ENCODE measurements at regions not wholly inside any gene's neighbourhood (a gene's known extent, or its start where the extent isn't known, plus 50 kb on each side); places are given as distances from the start of the nearest gene placed in this dataset.

DNA sequence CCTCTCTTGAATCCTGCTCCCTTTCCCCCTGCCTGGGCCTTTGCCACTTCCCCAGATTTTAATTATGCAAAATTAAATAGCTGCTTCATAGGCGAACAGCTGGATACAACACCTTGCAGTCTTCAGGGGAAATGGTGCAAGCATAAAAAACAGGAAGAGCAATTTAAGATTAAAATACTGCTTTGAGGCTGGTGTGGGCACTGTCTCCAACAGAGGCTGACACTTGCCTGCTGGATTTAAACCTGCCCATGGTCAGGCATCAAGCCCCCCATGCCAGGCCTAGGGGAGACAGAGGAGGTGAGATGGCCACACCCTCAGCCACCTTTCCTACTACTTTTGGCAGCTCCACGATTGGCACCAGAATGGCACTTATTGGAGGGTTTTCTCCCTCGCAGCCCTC lies 110.1 kb upstream of the DIO3 start:
- POLR2A ChIA-PET: no interaction called here
- H3K4me3 Mint-ChIP-seq: no peak overlapping the region
- H3K27me3 Mint-ChIP-seq: peaks cover 47 to 99% (median 81%) of the 10 kb centered on the region in 5 donors
- H3K36me3 Mint-ChIP-seq: peaks cover 0 to 12% (median 0%) of the 10 kb centered on the region in 3 donors
- no peak for DNase-seq
- H3K4me1 Mint-ChIP-seq: peaks cover 2 to 22% (median 7%) of the 10 kb centered on the region in 4 donors
- no peak for ATAC-seq
- no peak overlapping the region for H3K27ac Mint-ChIP-seq
- H3K9me3 Mint-ChIP-seq: peaks cover 0 to 24% (median 0%) of the 10 kb centered on the region in 9 donors

DNA sequence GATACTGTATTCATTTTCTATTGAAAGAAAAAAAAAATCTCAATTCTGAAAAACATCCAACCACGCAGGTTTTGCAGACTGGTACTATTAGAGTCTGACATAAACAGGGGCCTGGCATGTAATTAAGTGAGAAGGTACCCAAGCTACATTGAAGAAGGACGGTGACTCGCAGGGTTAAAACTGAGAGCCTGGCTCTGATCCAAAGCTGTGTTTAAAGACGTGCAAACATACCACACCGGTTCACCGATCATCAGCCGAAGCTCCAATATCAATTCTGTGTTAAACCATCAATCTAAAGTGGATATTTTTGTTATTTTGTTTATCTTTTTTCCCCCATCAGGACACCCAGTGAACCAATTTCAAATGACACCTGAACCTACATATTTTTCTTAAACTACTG lies 108.1 kb upstream of the DIO3 start:
- Mint-ChIP-seq H3K36me3 (peaks cover 0 to 12% (median 3%) of the 10 kb centered on the region in 3 donors), H3K4me1 (peaks cover 6 to 21% (median 9%) of the 10 kb centered on the region in 4 donors)

DNA sequence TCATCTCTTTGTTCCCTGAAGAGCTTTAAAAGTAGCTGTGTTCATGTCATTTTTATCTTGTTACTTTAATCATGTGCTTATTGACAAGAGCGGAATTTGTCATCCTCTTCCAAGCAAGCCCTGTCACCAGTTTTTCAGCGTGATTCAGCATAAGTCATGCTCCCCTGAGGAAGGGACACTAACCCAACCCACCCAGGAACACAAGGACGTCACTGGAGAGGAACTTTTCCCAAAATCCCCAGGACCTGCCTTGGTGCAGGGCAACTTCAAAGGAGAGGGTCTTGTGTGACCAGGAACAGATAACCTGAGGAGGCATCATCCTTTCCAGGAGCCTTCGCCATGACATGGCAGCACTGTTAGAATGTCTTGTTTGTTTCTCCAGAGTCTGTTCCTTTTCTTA lies 107.1 kb upstream of the DIO3 start:
- Mint-ChIP-seq H3K27me3 (peaks cover 38 to 82% (median 69%) of the 10 kb centered on the region in 5 donors), H3K9me3 (peaks cover 0 to 24% (median 0%) of the 10 kb centered on the region in 9 donors), H3K27ac (peak overlapping the region in 1 of 10 donors; percentile 56), H3K36me3 (peaks cover 0 to 12% (median 3%) of the 10 kb centered on the region in 3 donors), H3K4me1 (peaks cover 6 to 15% (median 8%) of the 10 kb centered on the region in 4 donors), H3K4me3 (no peak overlapping the region)
- POLR2A ChIA-PET: no interaction called here
- no peak for ATAC-seq
- peak in 1 of 10 donors; percentile 13 for DNase-seq

More for the DNA sequence above, 108.1 kb upstream of the DIO3 start:
- Mint-ChIP-seq H3K27me3 (peaks cover 44 to 92% (median 72%) of the 10 kb centered on the region in 5 donors), H3K4me3 (no peak overlapping the region), H3K9me3 (peaks cover 0 to 24% (median 0%) of the 10 kb centered on the region in 9 donors), H3K27ac (no peak overlapping the region)
- POLR2A ChIA-PET: no interaction called here
- ATAC-seq: no peak
- DNase-seq: no peak

- H3K27ac Mint-ChIP-seq: peak overlapping the region in 1 of 10 donors; percentile 18
- ATAC-seq (no peak), DNase-seq (no peak)
- peaks cover 0 to 24% (median 0%) of the 10 kb centered on the region in 9 donors for H3K9me3 Mint-ChIP-seq
- POLR2A ChIA-PET: interaction anchor here (1.0 kb wide), 1 partner anchor 8 kb away, joined by 3 read pairs; no protein-coding TSS in a partner anchor
- H3K4me1 Mint-ChIP-seq: peaks cover 3 to 7% (median 5%) of the 10 kb centered on the region in 4 donors
- peak overlapping the region in 5 of 10 donors; percentile 6 to 52 (median 25) for H3K4me3 Mint-ChIP-seq
- peaks cover 0 to 18% (median 3%) of the 10 kb centered on the region in 3 donors for H3K36me3 Mint-ChIP-seq
- peaks cover 33 to 68% (median 59%) of the 10 kb centered on the region in 5 donors for H3K27me3 Mint-ChIP-seq
Observed at GRCh38 chr14:101456246-101457175, 104.8 kb upstream of the DIO3 start.

GRCh38 chr14:101457301-101457935 lies 103.9 kb upstream of the DIO3 start:
- Mint-ChIP-seq H3K4me3 (peak overlapping the region in 1 of 10 donors; percentile 44), H3K4me1 (peaks cover 3 to 7% (median 5%) of the 10 kb centered on the region in 4 donors), H3K9me3 (peaks cover 0 to 24% (median 0%) of the 10 kb centered on the region in 9 donors), H3K36me3 (peaks cover 0 to 16% (median 3%) of the 10 kb centered on the region in 3 donors), H3K27me3 (peaks cover 33 to 65% (median 55%) of the 10 kb centered on the region in 5 donors), H3K27ac (no peak overlapping the region)
- ATAC-seq (no peak), DNase-seq (no peak)
- POLR2A ChIA-PET: no interaction called here

DNA sequence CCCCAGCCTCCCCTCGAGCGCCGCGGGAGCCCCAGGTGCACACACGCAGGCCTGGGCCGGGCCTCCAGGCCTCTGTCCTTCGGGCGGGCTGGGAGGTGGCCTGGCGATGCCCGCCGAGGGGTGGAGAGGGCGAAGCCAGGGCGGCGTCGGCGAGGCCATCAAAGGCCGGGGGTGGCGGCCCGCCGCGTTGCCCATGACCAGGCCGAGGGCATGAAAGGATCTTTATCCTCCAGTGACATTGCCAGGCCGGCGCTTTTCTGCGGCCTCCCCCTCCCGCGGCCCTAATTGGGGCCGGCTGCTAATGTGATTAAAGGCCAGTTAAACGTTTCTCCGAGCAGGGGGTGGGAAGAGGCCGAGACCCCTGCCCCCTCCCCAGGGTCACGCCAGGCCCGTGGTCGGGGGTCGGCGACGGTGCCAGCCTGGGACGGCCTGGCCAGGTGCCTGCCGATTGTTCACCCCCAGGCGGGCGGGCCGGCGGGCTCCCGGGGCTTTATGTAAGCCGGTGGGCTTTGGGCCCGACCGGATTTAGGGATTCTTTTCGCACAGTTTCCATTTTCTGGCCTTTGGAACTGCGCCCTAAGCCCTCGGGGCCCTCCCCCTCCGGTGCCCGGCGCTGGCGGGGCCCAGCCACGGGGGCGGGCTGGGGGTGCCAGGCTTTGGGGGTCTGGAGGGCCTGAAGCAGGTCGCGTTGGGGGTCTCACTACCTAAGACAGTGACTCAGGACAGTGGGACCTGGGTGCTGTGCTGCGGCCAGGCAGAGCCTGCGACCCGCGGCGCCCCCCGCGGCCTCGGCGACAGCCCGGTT lies 103.2 kb upstream of the DIO3 start:
- Mint-ChIP-seq H3K4me3 (peak overlapping the region in 1 of 10 donors; percentile 18), H3K36me3 (peaks cover 0 to 12% (median 3%) of the 10 kb centered on the region in 3 donors), H3K27ac (no peak overlapping the region), H3K4me1 (peaks cover 3 to 7% (median 5%) of the 10 kb centered on the region in 4 donors), H3K27me3 (peaks cover 33 to 61% (median 49%) of the 10 kb centered on the region in 5 donors), H3K9me3 (peaks cover 0 to 17% (median 0%) of the 10 kb centered on the region in 9 donors)
- ATAC-seq (no peak), DNase-seq (no peak)
- POLR2A ChIA-PET: no interaction called here

DNA sequence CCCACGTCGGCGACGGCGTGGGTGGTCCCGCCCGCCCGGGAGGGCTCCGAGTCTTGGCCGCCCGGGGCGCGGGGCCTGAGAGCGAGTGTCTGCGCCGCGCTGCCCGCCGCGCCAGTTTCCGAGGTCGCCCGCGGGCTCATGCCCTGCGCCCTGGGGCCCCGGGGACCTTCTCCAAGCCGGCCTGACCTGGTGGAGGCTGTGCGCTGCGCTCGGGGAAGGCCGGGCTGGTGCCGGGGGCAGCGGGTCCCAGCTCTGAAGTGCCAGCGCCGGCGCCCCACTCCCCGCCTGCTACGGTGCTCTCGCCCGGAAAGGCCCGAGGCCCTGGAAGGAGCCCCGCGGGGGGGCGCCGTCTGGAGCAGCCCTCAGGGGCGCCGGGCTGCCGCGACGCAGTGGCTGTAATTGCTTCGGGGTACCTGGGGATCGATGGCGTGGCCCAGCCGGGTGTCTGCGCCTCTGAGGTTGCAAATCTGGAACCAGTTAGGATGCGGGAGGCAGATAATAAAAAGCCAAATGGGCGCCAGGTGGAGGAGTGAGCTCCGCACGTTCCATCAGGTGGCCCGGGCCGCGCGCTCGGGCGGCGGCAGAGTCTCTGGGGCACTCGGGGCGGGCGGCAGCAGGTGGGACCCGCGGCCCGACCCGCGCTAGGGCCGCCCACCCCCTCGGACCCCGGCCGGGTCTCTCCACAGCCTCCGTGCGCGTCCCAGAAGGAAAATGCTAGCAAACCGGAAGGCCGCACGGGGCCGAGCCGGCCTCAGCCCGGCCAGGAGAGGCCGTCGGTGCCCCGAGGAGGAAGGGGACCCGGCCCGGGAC lies 102.3 kb upstream of the DIO3 start:
- peaks cover 31 to 53% (median 47%) of the 10 kb centered on the region in 5 donors for H3K27me3 Mint-ChIP-seq

GRCh38 chr14:101459551-101459900 lies 101.8 kb upstream of the DIO3 start:
- no peak for DNase-seq
- H3K36me3 Mint-ChIP-seq: peaks cover 0 to 5% (median 3%) of the 10 kb centered on the region in 3 donors

More for the DNA sequence above, 102.3 kb upstream of the DIO3 start:
- DNase-seq (no peak), ATAC-seq (peak in 1 of 2 donors; percentile 25)
- H3K9me3 Mint-ChIP-seq: peaks cover 0 to 9% (median 0%) of the 10 kb centered on the region in 9 donors
- H3K36me3 Mint-ChIP-seq: peaks cover 0 to 8% (median 3%) of the 10 kb centered on the region in 3 donors
- peaks cover 3 to 7% (median 5%) of the 10 kb centered on the region in 4 donors for H3K4me1 Mint-ChIP-seq
- H3K27ac Mint-ChIP-seq: no peak overlapping the region
- POLR2A ChIA-PET: no interaction called here
- peak overlapping the region in 4 of 10 donors; percentile 29 to 61 (median 42) for H3K4me3 Mint-ChIP-seq

DNA sequence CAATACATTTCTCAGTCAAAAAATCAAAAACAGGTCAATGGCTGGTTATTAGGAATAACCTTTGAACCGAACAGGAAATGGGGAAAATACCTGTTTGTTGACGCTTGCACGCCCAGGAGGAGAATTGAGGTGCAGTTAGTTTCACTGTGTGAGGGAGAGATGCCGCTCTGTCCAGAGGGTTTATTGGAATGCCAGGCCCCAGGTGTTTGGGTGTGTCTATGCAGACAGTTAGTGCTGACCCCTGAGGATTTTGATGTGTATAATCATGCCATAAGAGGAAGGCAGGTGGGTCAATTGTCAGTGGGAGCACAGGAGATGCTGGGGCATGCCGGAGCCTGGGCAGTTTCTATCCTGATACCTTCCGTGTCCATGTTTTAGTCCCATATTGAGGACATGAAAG lies 100.8 kb upstream of the DIO3 start:
- peaks cover 19 to 41% (median 36%) of the 10 kb centered on the region in 5 donors for H3K27me3 Mint-ChIP-seq
- POLR2A ChIA-PET: no interaction called here
- ATAC-seq (no peak), DNase-seq (no peak)
- H3K9me3 Mint-ChIP-seq: peaks cover 0 to 4% (median 0%) of the 10 kb centered on the region in 9 donors
- peaks cover 0 to 5% (median 3%) of the 10 kb centered on the region in 3 donors for H3K36me3 Mint-ChIP-seq
- peaks cover 3 to 7% (median 5%) of the 10 kb centered on the region in 4 donors for H3K4me1 Mint-ChIP-seq
- H3K4me3 Mint-ChIP-seq: peak overlapping the region in 2 of 10 donors; percentile 2 to 7
- peak overlapping the region in 1 of 10 donors; percentile 6 for H3K27ac Mint-ChIP-seq

More at GRCh38 chr14:101459551-101459900, 101.8 kb upstream of the DIO3 start:
- ATAC-seq: no peak
- POLR2A ChIA-PET: interaction anchor here (0.6 kb wide), 1 partner anchor 235 kb away, joined by 6 read pairs; no protein-coding TSS in a partner anchor
- Mint-ChIP-seq H3K4me1 (peaks cover 3 to 7% (median 5%) of the 10 kb centered on the region in 4 donors), H3K9me3 (peaks cover 0 to 5% (median 0%) of the 10 kb centered on the region in 9 donors), H3K27ac (no peak overlapping the region), H3K27me3 (peaks cover 28 to 47% (median 41%) of the 10 kb centered on the region in 5 donors), H3K4me3 (peak overlapping the region in 1 of 10 donors; percentile 33)

- ATAC-seq: no peak
- H3K4me3 Mint-ChIP-seq: no peak overlapping the region
- POLR2A ChIA-PET: no interaction called here
- DNase-seq: no peak
- peaks cover 0 to 3% (median 0%) of the 10 kb centered on the region in 9 donors for H3K9me3 Mint-ChIP-seq
- H3K36me3 Mint-ChIP-seq: peaks cover 0 to 5% (median 3%) of the 10 kb centered on the region in 3 donors
- peaks cover 13 to 38% (median 29%) of the 10 kb centered on the region in 5 donors for H3K27me3 Mint-ChIP-seq
- H3K4me1 Mint-ChIP-seq: peaks cover 3 to 7% (median 5%) of the 10 kb centered on the region in 4 donors
- no peak overlapping the region for H3K27ac Mint-ChIP-seq
Observed at GRCh38 chr14:101460986-101461750, 100.1 kb upstream of the DIO3 start.

Measured in naive thymus-derived CD8-positive, alpha-beta T cell (primary cell).